ENCODE measurements at regions not wholly inside any gene's neighbourhood (a gene's known extent, or its start where the extent isn't known, plus 50 kb on each side); places are given as distances from the start of the nearest gene placed in this dataset.

DNA sequence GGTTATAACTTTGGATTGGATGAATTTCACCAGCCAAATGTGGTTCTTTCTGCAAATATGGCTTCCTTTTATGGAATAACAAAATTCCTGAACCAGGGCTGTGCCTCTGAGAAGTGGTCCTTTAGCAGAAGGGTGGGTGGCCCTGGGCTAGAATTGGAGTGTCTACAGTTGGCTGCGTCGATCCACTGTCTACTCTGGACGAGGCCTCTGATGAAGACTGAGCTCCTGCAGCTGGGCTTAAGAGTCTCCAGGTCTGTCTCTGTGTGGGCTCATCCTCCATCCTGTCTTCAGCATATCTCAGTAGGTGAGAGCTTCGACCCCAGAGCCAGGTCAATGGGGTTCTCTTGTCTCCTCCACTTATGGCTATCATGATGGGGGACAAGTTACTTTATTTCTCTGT, 166.3 kb upstream of the PMEPA1 start:
- TF ChIP-seq, protein P1, sequence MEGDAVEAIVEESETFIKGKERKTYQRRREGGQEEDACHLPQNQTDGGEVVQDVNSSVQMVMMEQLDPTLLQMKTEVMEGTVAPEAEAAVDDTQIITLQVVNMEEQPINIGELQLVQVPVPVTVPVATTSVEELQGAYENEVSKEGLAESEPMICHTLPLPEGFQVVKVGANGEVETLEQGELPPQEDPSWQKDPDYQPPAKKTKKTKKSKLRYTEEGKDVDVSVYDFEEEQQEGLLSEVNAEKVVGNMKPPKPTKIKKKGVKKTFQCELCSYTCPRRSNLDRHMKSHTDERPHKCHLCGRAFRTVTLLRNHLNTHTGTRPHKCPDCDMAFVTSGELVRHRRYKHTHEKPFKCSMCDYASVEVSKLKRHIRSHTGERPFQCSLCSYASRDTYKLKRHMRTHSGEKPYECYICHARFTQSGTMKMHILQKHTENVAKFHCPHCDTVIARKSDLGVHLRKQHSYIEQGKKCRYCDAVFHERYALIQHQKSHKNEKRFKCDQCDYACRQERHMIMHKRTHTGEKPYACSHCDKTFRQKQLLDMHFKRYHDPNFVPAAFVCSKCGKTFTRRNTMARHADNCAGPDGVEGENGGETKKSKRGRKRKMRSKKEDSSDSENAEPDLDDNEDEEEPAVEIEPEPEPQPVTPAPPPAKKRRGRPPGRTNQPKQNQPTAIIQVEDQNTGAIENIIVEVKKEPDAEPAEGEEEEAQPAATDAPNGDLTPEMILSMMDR (IDR thresholded peaks at IDR 0.05) = no peak
- TF ChIP-seq POLR2A (IDR thresholded peaks at IDR 0.05) (no peak), EP300 (IDR thresholded peaks at IDR 0.05) (no peak), POLR2AphosphoS5 (IDR thresholded peaks at IDR 0.05) (no peak)
